ENCODE measurements at regions not wholly inside any gene's neighbourhood (a gene's known extent, or its start where the extent isn't known, plus 50 kb on each side); places are given as distances from the start of the nearest gene placed in this dataset.

GRCh38 chr1:76799700-76800099 lies 67.6 kb upstream of the ST6GALNAC5 start:
- Histone ChIP-seq H2AK5ac (ENCODE audit: insufficient read length, low read length) (no peak overlapping the region), H3K79me2 (ENCODE audit: insufficient read depth, low read length) (no peaks in the 10 kb centered on the region), H3K56ac (ENCODE audit: insufficient read length, low read depth, low read length) (no peak overlapping the region), H3K14ac (ENCODE audit: insufficient read depth, low read length) (no peak overlapping the region), H4K5ac (ENCODE audit: insufficient read length, low read depth, low read length) (no peak overlapping the region), H3K9me3 (ENCODE audit: control insufficient read depth, low read depth, low read length) (no peaks in the 10 kb centered on the region), H3K23me2 (ENCODE audit: insufficient read length, low read depth, low read length, poor library complexity, severe bottlenecking) (no peaks in the 10 kb centered on the region), H3K79me1 (ENCODE audit: insufficient read depth, low read depth, low read length, poor library complexity, severe bottlenecking) (no peaks in the 10 kb centered on the region), H2AFZ (ENCODE audit: low read length) (no peak overlapping the region), H3K27me3 (ENCODE audit: insufficient read depth, low read length) (no peaks in the 10 kb centered on the region), H4K20me1 (ENCODE audit: control insufficient read depth, insufficient read depth, insufficient read length) (no peaks in the 10 kb centered on the region), H3K9ac (ENCODE audit: extremely low read depth, insufficient read length, low read length) (no peak overlapping the region), H2BK20ac (ENCODE audit: low read depth, low read length, poor library complexity, severe bottlenecking) (no peak overlapping the region), H2BK120ac (ENCODE audit: low read depth, low read length, poor library complexity, severe bottlenecking) (no peak overlapping the region), H3K4me1 (ENCODE audit: insufficient read depth, low read length) (no peaks in the 10 kb centered on the region), H2BK5ac (ENCODE audit: insufficient read length, low read length) (no peak overlapping the region), H2BK12ac (ENCODE audit: insufficient read length, low read depth, low read length) (no peak overlapping the region), H3K23ac (ENCODE audit: insufficient read length, low read depth, low read length) (no peak overlapping the region), H4K8ac (replicated peaks; ENCODE audit: insufficient read length, low read depth, low read length) (no peak overlapping the region), H3T11ph (ENCODE audit: low read length) (no peak overlapping the region), H3K4me2 (ENCODE audit: insufficient read depth, insufficient read length, low read length) (no peak overlapping the region), H3K27ac (ENCODE audit: insufficient read length, low read depth, low read length) (no peak overlapping the region), H4K91ac (ENCODE audit: insufficient read length, low read depth, low read length) (no peak overlapping the region), H3K18ac (ENCODE audit: insufficient read length, low read depth, low read length) (no peak overlapping the region), H2BK15ac (ENCODE audit: low read depth, low read length) (no peak overlapping the region), H3K4ac (ENCODE audit: low read depth, low read length) (no peak overlapping the region)
- Mint-ChIP-seq H3K4me1 (no peaks in the 10 kb centered on the region), H3K36me3 (ENCODE audit: insufficient read depth in 1 of 3, low read depth in 3 of 3) (no peaks in the 10 kb centered on the region), H3K27me3 (ENCODE audit: low read depth) (no peaks in the 10 kb centered on the region), H3K4me3 (no peak overlapping the region), H3K27ac (no peak overlapping the region), H3K9me3 (no peaks in the 10 kb centered on the region)
- TF ChIP-seq, protein P1, sequence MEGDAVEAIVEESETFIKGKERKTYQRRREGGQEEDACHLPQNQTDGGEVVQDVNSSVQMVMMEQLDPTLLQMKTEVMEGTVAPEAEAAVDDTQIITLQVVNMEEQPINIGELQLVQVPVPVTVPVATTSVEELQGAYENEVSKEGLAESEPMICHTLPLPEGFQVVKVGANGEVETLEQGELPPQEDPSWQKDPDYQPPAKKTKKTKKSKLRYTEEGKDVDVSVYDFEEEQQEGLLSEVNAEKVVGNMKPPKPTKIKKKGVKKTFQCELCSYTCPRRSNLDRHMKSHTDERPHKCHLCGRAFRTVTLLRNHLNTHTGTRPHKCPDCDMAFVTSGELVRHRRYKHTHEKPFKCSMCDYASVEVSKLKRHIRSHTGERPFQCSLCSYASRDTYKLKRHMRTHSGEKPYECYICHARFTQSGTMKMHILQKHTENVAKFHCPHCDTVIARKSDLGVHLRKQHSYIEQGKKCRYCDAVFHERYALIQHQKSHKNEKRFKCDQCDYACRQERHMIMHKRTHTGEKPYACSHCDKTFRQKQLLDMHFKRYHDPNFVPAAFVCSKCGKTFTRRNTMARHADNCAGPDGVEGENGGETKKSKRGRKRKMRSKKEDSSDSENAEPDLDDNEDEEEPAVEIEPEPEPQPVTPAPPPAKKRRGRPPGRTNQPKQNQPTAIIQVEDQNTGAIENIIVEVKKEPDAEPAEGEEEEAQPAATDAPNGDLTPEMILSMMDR (conservative IDR thresholded peaks at IDR 0.05): no peak
- DNase-seq: no peak
- no CpG with 5 or more reads among the region's 2 CpGs for WGBS (ENCODE audit: extremely low coverage, insufficient read length, low lambda C conversion rate)
